GM12878 (cell line): ENCODE measurements at regions not wholly inside any gene's neighbourhood (a gene's known extent, or its start where the extent isn't known, plus 50 kb on each side); places are given as distances from the start of the nearest gene placed in this dataset.

Source experiments
- BHLHE40 ChIP-seq, 2 experiments: fragments of 450-650 bp in 1 of 2; IDR thresholded peaks; 2 replicates each; pipeline ENCODE4 v1.6.1; 2011 to 2017; ENCODE audit warnings: low read depth in 2 of 2, borderline replicate concordance in 1 of 2, improper control_type of control experiment in 1 of 2, low read length in 1 of 2, mild to moderate bottlenecking in 1 of 2
- CEBPB ChIP-seq, 2 experiments: fragments of 150-350 bp in 1 of 2; IDR thresholded peaks; 2 replicates each; pipeline ENCODE4 v1.6.1; 2012 to 2014; ENCODE audit warnings: low read depth in 2 of 2, low read length in 2 of 2, borderline replicate concordance in 1 of 2, inconsistent platforms in 1 of 2
- CHD4 ChIP-seq: fragments of 200-600 bp; sonication (generic); IDR thresholded peaks from 2 replicates; pipeline ENCODE4 v1.6.1; 2016; ENCODE audit warnings: mild to moderate bottlenecking
- E2F4 ChIP-seq: IDR thresholded peaks from 2 replicates; pipeline ENCODE4 v1.6.1; 2012; ENCODE audit warnings: low read depth, low read length, improper control_type of control experiment
- NFYA ChIP-seq: IDR thresholded peaks from 2 replicates; pipeline ENCODE4 v1.6.1; 2011; ENCODE audit warnings: low read depth, mild to moderate bottlenecking, low read length, improper control_type of control experiment, borderline replicate concordance
- POLR2A ChIP-seq: IDR thresholded peaks from 2 replicates; pipeline ENCODE4 v1.6.1; 2011; ENCODE audit warnings: low read depth, mild to moderate bottlenecking, low read length
- POLR2AphosphoS5 ChIP-seq: IDR thresholded peaks from 2 replicates; pipeline ENCODE4 v1.6.1; 2011; ENCODE audit warnings: mild to moderate bottlenecking, low read length, inconsistent platforms
- RAD21 ChIP-seq: IDR thresholded peaks from 2 replicates; pipeline ENCODE4 v1.6.1; 2011; ENCODE audit warnings: mild to moderate bottlenecking, low read depth, low read length, moderate library complexity; ENCODE audit not compliant: insufficient read depth
- RAD51 ChIP-seq: fragments of 450-650 bp; IDR thresholded peaks from 2 replicates; pipeline ENCODE4 v1.6.1; 2016; ENCODE audit warnings: moderate library complexity, mild to moderate bottlenecking, inconsistent platforms
- SIN3A ChIP-seq: IDR thresholded peaks from 2 replicates; pipeline ENCODE4 v1.6.1; 2012; ENCODE audit warnings: low read depth, low read length, improper control_type of control experiment
- ZSCAN29 ChIP-seq: fragments of 450-650 bp; IDR thresholded peaks from 2 replicates; pipeline ENCODE4 v1.6.1; 2017; ENCODE audit warnings: mild to moderate bottlenecking, moderate library complexity
- ZZZ3 ChIP-seq: IDR thresholded peaks from 2 replicates; pipeline ENCODE4 v1.6.1; 2011; ENCODE audit warnings: low read depth; ENCODE audit not compliant: control insufficient read depth, insufficient read length
- TF ChIP-seq, protein P1 (sequence below), 3 experiments: IDR thresholded peaks in 2 of 3; conservative IDR thresholded peaks in 1 of 3; 2 replicates each; pipeline ENCODE4 v1.5.1; 2011; ENCODE audit warnings: low read depth in 3 of 3, low read length in 3 of 3, mild to moderate bottlenecking in 3 of 3, control low read depth in 2 of 3, moderate library complexity in 2 of 3, inconsistent platforms in 1 of 3, mixed read lengths in 1 of 3; ENCODE audit not compliant: control insufficient read depth in 2 of 3, insufficient read depth in 1 of 3; ENCODE audit errors: extremely low read depth in 1 of 3

DNA sequence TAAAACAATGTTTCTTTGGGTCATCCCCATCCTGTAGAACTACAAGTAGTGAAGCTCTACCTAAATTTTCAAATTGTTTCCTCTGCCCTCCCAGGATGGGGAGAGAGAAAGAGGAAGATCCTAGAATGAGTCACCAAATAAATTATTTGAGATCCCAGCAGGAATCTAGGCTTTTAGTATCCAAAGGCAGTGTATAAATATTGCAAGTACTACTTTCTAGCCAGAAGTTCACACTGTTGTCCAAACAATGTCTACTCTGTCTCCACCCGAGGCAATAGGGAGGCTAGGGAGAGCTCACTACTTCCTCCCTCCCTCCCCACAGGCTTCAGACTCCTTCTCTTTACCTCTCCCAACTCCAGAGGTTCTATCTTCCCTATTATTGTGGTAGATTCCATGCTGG lies 362.8 kb downstream of the MRPS30 start:
- TF ChIP-seq CEBPB (IDR thresholded peaks at IDR 0.05; ENCODE audit: borderline replicate concordance in 1 of 2, low read depth in 2 of 2, low read length in 2 of 2) (no peak), RAD21 (no peak), E2F4 (no peak), ZZZ3 (no peak), SIN3A (no peak), NFYA (no peak), CHD4 (no peak), ZSCAN29 (no peak), POLR2A (no peak), BHLHE40 (IDR thresholded peaks at IDR 0.05; ENCODE audit: borderline replicate concordance in 1 of 2, low read depth in 2 of 2, low read length in 1 of 2) (no peak), RAD51 (no peak), POLR2AphosphoS5 (no peak)
- TF ChIP-seq, protein P1, sequence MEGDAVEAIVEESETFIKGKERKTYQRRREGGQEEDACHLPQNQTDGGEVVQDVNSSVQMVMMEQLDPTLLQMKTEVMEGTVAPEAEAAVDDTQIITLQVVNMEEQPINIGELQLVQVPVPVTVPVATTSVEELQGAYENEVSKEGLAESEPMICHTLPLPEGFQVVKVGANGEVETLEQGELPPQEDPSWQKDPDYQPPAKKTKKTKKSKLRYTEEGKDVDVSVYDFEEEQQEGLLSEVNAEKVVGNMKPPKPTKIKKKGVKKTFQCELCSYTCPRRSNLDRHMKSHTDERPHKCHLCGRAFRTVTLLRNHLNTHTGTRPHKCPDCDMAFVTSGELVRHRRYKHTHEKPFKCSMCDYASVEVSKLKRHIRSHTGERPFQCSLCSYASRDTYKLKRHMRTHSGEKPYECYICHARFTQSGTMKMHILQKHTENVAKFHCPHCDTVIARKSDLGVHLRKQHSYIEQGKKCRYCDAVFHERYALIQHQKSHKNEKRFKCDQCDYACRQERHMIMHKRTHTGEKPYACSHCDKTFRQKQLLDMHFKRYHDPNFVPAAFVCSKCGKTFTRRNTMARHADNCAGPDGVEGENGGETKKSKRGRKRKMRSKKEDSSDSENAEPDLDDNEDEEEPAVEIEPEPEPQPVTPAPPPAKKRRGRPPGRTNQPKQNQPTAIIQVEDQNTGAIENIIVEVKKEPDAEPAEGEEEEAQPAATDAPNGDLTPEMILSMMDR (IDR thresholded peaks at IDR 0.05 in 2 of 3, conservative IDR thresholded peaks at IDR 0.05 in 1 of 3; ENCODE audit: control insufficient read depth in 2 of 3, extremely low read depth in 1 of 3, insufficient read depth in 1 of 3, low read depth in 3 of 3, low read length in 3 of 3), result no peak
